HG02763 (cell line): ENCODE measurements at regions not wholly inside any gene's neighbourhood (a gene's known extent, or its start where the extent isn't known, plus 50 kb on each side); places are given as distances from the start of the nearest gene placed in this dataset.

ENCODE experiments used
- ATAC-seq: cut with Tn5 transposase; IDR thresholded peaks from one replicate; pipeline ENCODE4 v1.9.1; 2021; ENCODE audit warnings: mild to moderate bottlenecking, moderate library complexity; ENCODE audit not compliant: unreplicated experiment

DNA sequence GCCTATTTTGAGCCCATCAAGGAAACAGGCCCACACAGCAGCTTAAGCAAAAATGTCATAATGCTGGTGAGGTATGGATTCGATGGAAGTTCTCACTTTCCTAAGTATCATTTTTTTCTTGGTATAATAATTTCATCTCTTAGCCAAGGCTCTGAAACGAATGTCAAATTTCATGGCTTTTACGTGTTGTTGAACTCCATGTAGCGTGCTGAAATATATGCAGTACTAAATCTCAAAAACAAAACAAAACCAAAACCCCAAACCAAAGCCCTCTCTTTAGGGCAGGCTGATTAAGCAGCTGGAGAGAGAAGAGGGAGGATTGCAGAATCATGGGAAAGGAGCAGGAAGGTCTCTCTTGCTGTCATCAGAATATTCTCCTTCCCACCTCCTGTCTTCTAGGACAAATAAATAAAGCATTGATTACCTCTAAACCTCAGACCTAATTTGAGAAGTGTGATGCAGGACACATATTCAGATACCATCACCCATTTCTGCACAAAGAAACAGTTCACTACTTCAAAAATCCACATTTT lies 58.3 kb downstream of the TMEM174 start:
- ATAC-seq: no peak

DNA sequence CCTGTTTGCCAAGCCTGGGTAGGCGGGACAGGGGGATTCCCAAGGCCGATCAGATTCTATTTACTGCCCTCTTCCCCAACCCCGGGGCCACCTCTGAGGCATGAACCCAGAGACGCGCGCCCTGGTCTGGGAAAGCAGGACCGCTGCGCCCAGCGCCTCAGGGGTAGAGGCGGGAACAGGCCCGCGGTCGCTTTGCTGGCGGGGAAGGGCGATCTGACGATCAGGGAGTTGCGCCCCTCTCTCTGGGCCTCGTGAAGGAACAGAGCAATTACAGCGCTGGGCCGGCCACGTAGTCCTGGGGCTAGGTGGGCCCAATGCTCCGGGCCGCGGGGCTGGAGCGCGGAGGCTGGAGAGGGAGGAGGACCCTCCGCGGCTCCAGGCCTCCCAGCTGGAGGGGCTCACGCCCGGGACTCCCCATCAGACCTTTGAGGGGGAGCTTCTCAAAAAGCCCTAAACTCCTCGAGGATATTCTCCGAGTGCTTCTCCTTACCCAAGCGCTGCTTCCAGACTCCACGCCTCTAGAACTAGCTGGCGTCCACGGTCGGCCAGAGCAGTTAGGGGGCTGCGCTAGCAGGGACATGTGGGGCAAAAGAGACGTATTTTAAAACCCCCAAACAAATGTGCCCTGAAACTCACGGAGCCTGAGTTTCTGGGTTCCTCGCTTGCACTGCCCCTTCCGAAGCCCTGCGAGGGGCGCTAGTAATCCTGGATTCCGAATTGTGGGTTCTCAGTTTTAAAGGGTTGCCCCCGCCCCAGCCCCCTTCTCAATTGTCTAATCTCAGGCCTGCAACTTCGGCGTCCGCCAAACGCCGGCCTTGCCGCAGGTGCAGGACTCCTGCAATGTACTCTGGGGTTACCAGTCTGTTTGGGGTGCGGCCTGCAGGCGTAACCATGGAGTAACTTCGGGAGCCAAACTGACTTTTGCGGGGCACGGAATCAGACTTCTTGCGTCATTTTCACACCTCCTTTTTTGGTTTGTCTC lies 57.6 kb downstream of the TMEM174 start:
- ATAC-seq: no peak

DNA sequence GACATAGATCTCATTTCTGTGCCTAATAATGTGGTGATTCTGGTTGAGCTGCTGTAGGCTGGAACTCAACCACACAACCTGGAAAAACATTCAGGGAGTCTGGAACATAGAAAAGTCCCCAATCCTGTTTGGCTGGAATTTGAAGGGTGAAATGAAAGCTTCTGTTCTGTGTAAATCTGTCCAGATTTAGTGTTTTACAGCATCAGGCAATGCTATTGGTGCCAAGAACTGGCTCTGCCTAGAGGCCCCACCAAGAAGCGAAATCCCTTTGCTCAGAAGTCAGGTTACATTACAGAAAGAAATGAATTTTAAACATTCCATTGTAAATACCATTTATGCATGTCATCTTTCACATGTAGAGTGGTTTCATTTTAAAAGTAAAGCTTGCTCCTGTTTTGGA lies 56.3 kb downstream of the TMEM174 start:
- no peak for ATAC-seq

DNA sequence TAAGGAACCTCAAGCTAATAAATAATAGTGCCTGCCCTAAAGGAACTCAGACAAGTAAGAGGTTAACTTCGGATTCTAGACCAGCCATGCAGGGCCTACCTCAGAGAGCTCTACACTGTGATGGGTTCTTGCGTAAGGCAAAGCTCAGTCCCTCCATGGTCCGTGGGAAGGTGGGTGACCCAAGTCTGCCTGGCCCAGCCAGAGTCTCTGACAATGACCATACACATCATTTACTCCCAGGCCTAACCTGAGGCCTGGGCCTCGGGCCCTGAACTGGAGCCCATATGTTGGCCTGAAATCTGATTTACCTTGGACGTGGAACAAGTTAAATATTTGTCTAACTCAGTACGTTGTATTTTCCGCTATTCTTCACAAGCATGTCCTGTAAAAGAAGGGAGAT lies 55.1 kb downstream of the TMEM174 start:
- no peak for ATAC-seq
